H9 (cell line): ENCODE measurements at regions not wholly inside any gene's neighbourhood (a gene's known extent, or its start where the extent isn't known, plus 50 kb on each side); places are given as distances from the start of the nearest gene placed in this dataset.

Source experiments
- DNase-seq: peaks from one replicate; pipeline ENCODE4 v3.0.0-alpha.2; 2017
- H2AFZ ChIP-seq: one replicate; pipeline ENCODE4 v1.6.1; 2013; ENCODE audit warnings: mild to moderate bottlenecking, low read length, control low read depth, moderate library complexity
- H2AK5ac ChIP-seq: 2 replicates; pipeline ENCODE4 v1.6.1; 2013; ENCODE audit warnings: low read length, control low read depth, mixed read lengths; ENCODE audit not compliant: insufficient read length
- H2BK120ac ChIP-seq: one replicate; pipeline ENCODE4 v1.6.1; 2013; ENCODE audit warnings: low read depth, mild to moderate bottlenecking, low read length, control low read depth, inconsistent platforms; ENCODE audit not compliant: poor library complexity, severe bottlenecking
- H2BK12ac ChIP-seq: 2 replicates; pipeline ENCODE4 v1.6.1; 2013; ENCODE audit warnings: low read length, control low read depth, mixed read lengths, low read depth; ENCODE audit not compliant: insufficient read length
- H2BK15ac ChIP-seq: 2 replicates; pipeline ENCODE4 v1.6.1; 2013; ENCODE audit warnings: low read depth, low read length, control low read depth
- H2BK20ac ChIP-seq: one replicate; pipeline ENCODE4 v1.6.1; 2013; ENCODE audit warnings: low read depth, mild to moderate bottlenecking, low read length, control low read depth, inconsistent platforms; ENCODE audit not compliant: poor library complexity, severe bottlenecking
- H2BK5ac ChIP-seq: 2 replicates; pipeline ENCODE4 v1.6.1; 2013; ENCODE audit warnings: low read length, control low read depth, mixed read lengths; ENCODE audit not compliant: insufficient read length
- H3K14ac ChIP-seq: 2 replicates; pipeline ENCODE4 v1.6.1; 2013; ENCODE audit warnings: low read length, control low read depth; ENCODE audit not compliant: insufficient read depth
- H3K18ac ChIP-seq: 2 replicates; pipeline ENCODE4 v1.6.1; 2013; ENCODE audit warnings: low read depth, mild to moderate bottlenecking, mixed read lengths, low read length, control low read depth; ENCODE audit not compliant: insufficient read length
- H3K23ac ChIP-seq: 2 replicates; pipeline ENCODE4 v1.6.1; 2013; ENCODE audit warnings: low read length, control low read depth, mixed read lengths, low read depth; ENCODE audit not compliant: insufficient read length
- H3K23me2 ChIP-seq: 2 replicates; pipeline ENCODE4 v1.6.1; 2013; ENCODE audit warnings: low read depth, mild to moderate bottlenecking, mixed read lengths, low read length, control low read depth; ENCODE audit not compliant: insufficient read length, poor library complexity, severe bottlenecking
- H3K27ac ChIP-seq: 2 replicates; pipeline ENCODE4 v1.5.1; 2013; ENCODE audit warnings: low read length, control low read depth, mixed read lengths, low read depth; ENCODE audit not compliant: insufficient read length
- H3K27me3 ChIP-seq: 2 replicates; pipeline ENCODE4 v1.6.1; 2013; ENCODE audit warnings: low read length, control low read depth, inconsistent platforms; ENCODE audit not compliant: insufficient read depth
- H3K4ac ChIP-seq: 2 replicates; pipeline ENCODE4 v1.6.1; 2013; ENCODE audit warnings: low read depth, mild to moderate bottlenecking, control low read depth, inconsistent platforms, low read length, moderate library complexity
- H3K4me1 ChIP-seq: 2 replicates; pipeline ENCODE4 v1.6.1; 2013; ENCODE audit warnings: low read length, control low read depth, inconsistent platforms; ENCODE audit not compliant: insufficient read depth
- H3K4me2 ChIP-seq: 2 replicates; pipeline ENCODE4 v1.6.1; 2013; ENCODE audit warnings: low read length, control low read depth, mixed read lengths; ENCODE audit not compliant: insufficient read length, insufficient read depth
- H3K56ac ChIP-seq: 2 replicates; pipeline ENCODE4 v1.6.1; 2013; ENCODE audit warnings: low read depth, mild to moderate bottlenecking, mixed read lengths, low read length, control low read depth; ENCODE audit not compliant: insufficient read length
- H3K79me1 ChIP-seq: 2 replicates; pipeline ENCODE4 v1.6.1; 2013; ENCODE audit warnings: low read depth, mild to moderate bottlenecking, moderate library complexity, low read length, control low read depth, inconsistent platforms; ENCODE audit not compliant: insufficient read depth, poor library complexity, severe bottlenecking
- H3K79me2 ChIP-seq: 2 replicates; pipeline ENCODE4 v1.6.1; 2013; ENCODE audit warnings: low read length, control low read depth, inconsistent platforms; ENCODE audit not compliant: insufficient read depth
- H3K9ac ChIP-seq: 2 replicates; pipeline ENCODE4 v1.6.1; 2013; ENCODE audit warnings: low read length, control low read depth, mixed read lengths; ENCODE audit not compliant: insufficient read length; ENCODE audit errors: extremely low read depth
- H3K9me3 ChIP-seq: one replicate; pipeline ENCODE4 v1.6.1; 2013; ENCODE audit warnings: low read depth, low read length, inconsistent platforms; ENCODE audit not compliant: control insufficient read depth
- H3T11ph ChIP-seq: one replicate; pipeline ENCODE4 v1.6.1; 2013; ENCODE audit warnings: mild to moderate bottlenecking, low read length, control low read depth, inconsistent platforms
- H4K20me1 ChIP-seq: one replicate; pipeline ENCODE4 v1.6.1; 2013; ENCODE audit not compliant: control insufficient read depth, insufficient read length, insufficient read depth
- H4K5ac ChIP-seq: 2 replicates; pipeline ENCODE4 v1.6.1; 2013; ENCODE audit warnings: low read depth, mild to moderate bottlenecking, mixed read lengths, low read length, control low read depth; ENCODE audit not compliant: insufficient read length
- H4K8ac ChIP-seq: replicated peaks from 2 replicates; pipeline ENCODE4 v1.6.1; 2013; ENCODE audit warnings: low read length, control low read depth, mixed read lengths, low read depth; ENCODE audit not compliant: insufficient read length
- H4K91ac ChIP-seq: 2 replicates; pipeline ENCODE4 v1.6.1; 2013; ENCODE audit warnings: low read depth, mild to moderate bottlenecking, moderate library complexity, mixed read lengths, low read length, control low read depth; ENCODE audit not compliant: insufficient read length
- H3K27ac Mint-ChIP-seq, 3 experiments: 2 replicates in 2 of 3; 3 replicates in 1 of 3; pipeline ENCODE4 v1.8.0; 2020 to 2021; ENCODE audit warnings: mixed read lengths in 3 of 3, mild to moderate bottlenecking in 1 of 3, moderate library complexity in 1 of 3
- H3K27me3 Mint-ChIP-seq: 2 replicates; pipeline ENCODE4 v1.8.0; 2021; ENCODE audit warnings: low read depth, mild to moderate bottlenecking, moderate library complexity, mixed read lengths
- H3K36me3 Mint-ChIP-seq, 3 experiments: 2 replicates in 2 of 3; 3 replicates in 1 of 3; pipeline ENCODE4 v1.8.0; 2020 to 2021; ENCODE audit warnings: low read depth in 3 of 3, mixed read lengths in 3 of 3; ENCODE audit not compliant: insufficient read depth in 1 of 3
- H3K4me1 Mint-ChIP-seq, 2 experiments: 2 replicates each; pipeline ENCODE4 v1.8.0; 2020; ENCODE audit warnings: mixed read lengths in 2 of 2
- H3K4me3 Mint-ChIP-seq, 2 experiments: 2 replicates in 1 of 2; 3 replicates in 1 of 2; pipeline ENCODE4 v1.8.0; 2020 to 2021; ENCODE audit warnings: mild to moderate bottlenecking in 2 of 2, mixed read lengths in 2 of 2, moderate library complexity in 1 of 2
- H3K9me3 Mint-ChIP-seq, 2 experiments: 2 replicates in 1 of 2; 3 replicates in 1 of 2; pipeline ENCODE4 v1.8.0; 2020; ENCODE audit warnings: mild to moderate bottlenecking in 2 of 2, mixed read lengths in 2 of 2, moderate library complexity in 1 of 2
- WGBS: extraction: QIAGEN DNeasy Blood & Tissue Kit; methylation state at CpG from one replicate; pipeline ENCODE4 v1.1.7; 2013; ENCODE audit warnings: missing lambda C conversion rate, low lambda C conversion rate, mixed read lengths; ENCODE audit not compliant: insufficient read length; ENCODE audit errors: extremely low coverage; 5-methylcytosine and 5-hydroxymethylcytosine counted together
- TF ChIP-seq, protein P1 (sequence below): fragments of 200-600 bp; sonication (generic); conservative IDR thresholded peaks from 3 replicates; pipeline ENCODE4 v1.8.0; 2021; ENCODE audit warnings: antibody characterized with exemption, mild to moderate bottlenecking

GRCh38 chr5:74152136-74152535 is 488.4 kb downstream of the ENC1 start:
- no peaks in the 10 kb centered on the region for H3K9me3 ChIP-seq
- H2BK12ac ChIP-seq, result no peak overlapping the region
- H3K36me3 Mint-ChIP-seq, result no peaks in the 10 kb centered on the region
- no peak overlapping the region for H3K56ac ChIP-seq
- H3K4me1 ChIP-seq, result no peaks in the 10 kb centered on the region; the same call in 1 of the 2 replicates
- H3K23ac ChIP-seq, result no peak overlapping the region
- no peaks in the 10 kb centered on the region for H3K27me3 Mint-ChIP-seq
- no peak overlapping the region for H3K4ac ChIP-seq
- H3K4me1 Mint-ChIP-seq, result no peaks in the 10 kb centered on the region
- H3K14ac ChIP-seq, result no peak overlapping the region
- no peak overlapping the region for H2BK120ac ChIP-seq
- H3K9me3 Mint-ChIP-seq, result no peaks in the 10 kb centered on the region
- no peak overlapping the region for H2BK20ac ChIP-seq
- no peaks in the 10 kb centered on the region for H3K79me2 ChIP-seq
- no peak overlapping the region for H4K5ac ChIP-seq
- no peaks in the 10 kb centered on the region for H3K79me1 ChIP-seq
- H3K27ac ChIP-seq, result no peak overlapping the region
- H3K27me3 ChIP-seq, result no peaks in the 10 kb centered on the region
- no peaks in the 10 kb centered on the region for H4K20me1 ChIP-seq
- no peak overlapping the region for H3K9ac ChIP-seq
- TF ChIP-seq, protein P1, sequence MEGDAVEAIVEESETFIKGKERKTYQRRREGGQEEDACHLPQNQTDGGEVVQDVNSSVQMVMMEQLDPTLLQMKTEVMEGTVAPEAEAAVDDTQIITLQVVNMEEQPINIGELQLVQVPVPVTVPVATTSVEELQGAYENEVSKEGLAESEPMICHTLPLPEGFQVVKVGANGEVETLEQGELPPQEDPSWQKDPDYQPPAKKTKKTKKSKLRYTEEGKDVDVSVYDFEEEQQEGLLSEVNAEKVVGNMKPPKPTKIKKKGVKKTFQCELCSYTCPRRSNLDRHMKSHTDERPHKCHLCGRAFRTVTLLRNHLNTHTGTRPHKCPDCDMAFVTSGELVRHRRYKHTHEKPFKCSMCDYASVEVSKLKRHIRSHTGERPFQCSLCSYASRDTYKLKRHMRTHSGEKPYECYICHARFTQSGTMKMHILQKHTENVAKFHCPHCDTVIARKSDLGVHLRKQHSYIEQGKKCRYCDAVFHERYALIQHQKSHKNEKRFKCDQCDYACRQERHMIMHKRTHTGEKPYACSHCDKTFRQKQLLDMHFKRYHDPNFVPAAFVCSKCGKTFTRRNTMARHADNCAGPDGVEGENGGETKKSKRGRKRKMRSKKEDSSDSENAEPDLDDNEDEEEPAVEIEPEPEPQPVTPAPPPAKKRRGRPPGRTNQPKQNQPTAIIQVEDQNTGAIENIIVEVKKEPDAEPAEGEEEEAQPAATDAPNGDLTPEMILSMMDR, result no peak
- H2AFZ ChIP-seq, result no peak overlapping the region
- WGBS, result no CpG with 5 or more reads among the region's 4 CpGs
- H4K91ac ChIP-seq, result no peak overlapping the region
- no peak for DNase-seq
- H2AK5ac ChIP-seq, result no peak overlapping the region
- no peak overlapping the region for H4K8ac ChIP-seq
- no peak overlapping the region for H3T11ph ChIP-seq
- H3K27ac Mint-ChIP-seq, result no peak overlapping the region
- H3K4me2 ChIP-seq, result no peak overlapping the region
- no peak overlapping the region for H3K18ac ChIP-seq
- H2BK5ac ChIP-seq, result no peak overlapping the region
- H2BK15ac ChIP-seq, result no peak overlapping the region
- no peak overlapping the region for H3K4me3 Mint-ChIP-seq
- no peaks in the 10 kb centered on the region for H3K23me2 ChIP-seq
